GM21528 (cell line): ENCODE measurements at regions not wholly inside any gene's neighbourhood (a gene's known extent, or its start where the extent isn't known, plus 50 kb on each side); places are given as distances from the start of the nearest gene placed in this dataset.

ENCODE experiments used
- ATAC-seq: cut with Tn5 transposase; IDR thresholded peaks from one replicate; pipeline ENCODE4 v1.9.1; 2021; ENCODE audit warnings: mild to moderate bottlenecking, moderate library complexity; ENCODE audit not compliant: unreplicated experiment, low FRiP score

- no peak for ATAC-seq
These were observed 476.9 kb upstream of the CDH5 start for GRCh38 chr16:65889533-65889966.

- no peak for ATAC-seq
These were observed 478.3 kb upstream of the CDH5 start for GRCh38 chr16:65888201-65888600.

GRCh38 chr16:65884018-65884417 is 482.5 kb upstream of the CDH5 start:
- no peak for ATAC-seq

GRCh38 chr16:65878347-65878746 is 488.1 kb upstream of the CDH5 start:
- no peak for ATAC-seq

- ATAC-seq: no peak
These were observed 489.9 kb upstream of the CDH5 start for GRCh38 chr16:65876624-65877023.

- no peak for ATAC-seq
These were observed 490.5 kb upstream of the CDH5 start for GRCh38 chr16:65876056-65876408.

- ATAC-seq: no peak
These were observed 491.0 kb upstream of the CDH5 start for GRCh38 chr16:65875381-65876055.

GRCh38 chr16:65869261-65869660 is 497.2 kb upstream of the CDH5 start:
- no peak for ATAC-seq

- no peak for ATAC-seq
These were observed 499.1 kb upstream of the CDH5 start for GRCh38 chr16:65867276-65867960.

- no peak for ATAC-seq
These were observed 503.3 kb upstream of the CDH5 start for GRCh38 chr16:65863236-65863635.

- ATAC-seq: no peak
These were observed 505.3 kb upstream of the CDH5 start for GRCh38 chr16:65861131-65861731.

- ATAC-seq: no peak
These were observed 511.0 kb upstream of the CDH5 start for GRCh38 chr16:65855171-65856145.

- no peak for ATAC-seq
These were observed 520.3 kb upstream of the CDH5 start for GRCh38 chr16:65846210-65846602.

GRCh38 chr16:65845466-65846209 is 520.9 kb upstream of the CDH5 start:
- ATAC-seq: no peak

- ATAC-seq: no peak
These were observed 522.5 kb upstream of the CDH5 start for GRCh38 chr16:65843941-65844340.

GRCh38 chr16:65842067-65842466 is 524.4 kb upstream of the CDH5 start:
- no peak for ATAC-seq

GRCh38 chr16:65838001-65838400 is 528.5 kb upstream of the CDH5 start:
- ATAC-seq: no peak

- no peak for ATAC-seq
These were observed 529.0 kb upstream of the CDH5 start for GRCh38 chr16:65837464-65837863.

GRCh38 chr16:65834688-65835087 is 531.8 kb upstream of the CDH5 start:
- ATAC-seq: no peak
